Trophoblast cell (in vitro differentiated cells and primary cell): ENCODE measurements at regions not wholly inside any gene's neighbourhood (a gene's known extent, or its start where the extent isn't known, plus 50 kb on each side); places are given as distances from the start of the nearest gene placed in this dataset.

Experiments
- DNase-seq, 2 donors: peaks; one replicate each; pipeline ENCODE4 v3.0.0-alpha.2; 2016
- H2AFZ ChIP-seq: 2 replicates; pipeline ENCODE4 v1.6.1; 2013; ENCODE audit warnings: low read length, moderate library complexity, mild to moderate bottlenecking; ENCODE audit not compliant: insufficient read depth, poor library complexity
- H2AK5ac ChIP-seq: 2 replicates; pipeline ENCODE4 v1.6.1; 2013; ENCODE audit warnings: mild to moderate bottlenecking, low read length
- H2BK120ac ChIP-seq: 2 replicates; pipeline ENCODE4 v1.6.1; 2013; ENCODE audit warnings: low read length, mild to moderate bottlenecking, moderate library complexity; ENCODE audit not compliant: insufficient read depth, poor library complexity
- H2BK12ac ChIP-seq: 2 replicates; pipeline ENCODE4 v1.6.1; 2013; ENCODE audit warnings: mild to moderate bottlenecking, low read length, moderate library complexity
- H2BK5ac ChIP-seq: 2 replicates; pipeline ENCODE4 v1.6.1; 2013; ENCODE audit warnings: low read length, low read depth, moderate library complexity, mild to moderate bottlenecking; ENCODE audit not compliant: poor library complexity
- H3K14ac ChIP-seq: 2 replicates; pipeline ENCODE4 v1.6.1; 2013; ENCODE audit warnings: mild to moderate bottlenecking, low read length
- H3K18ac ChIP-seq: 2 replicates; pipeline ENCODE4 v1.6.1; 2013; ENCODE audit warnings: mild to moderate bottlenecking, low read length
- H3K23ac ChIP-seq: 2 replicates; pipeline ENCODE4 v1.6.1; 2013; ENCODE audit warnings: low read length
- H3K27ac ChIP-seq: 2 replicates; pipeline ENCODE4 v1.5.1; 2013; ENCODE audit warnings: low read depth, mild to moderate bottlenecking, inconsistent platforms, low read length, moderate library complexity
- H3K27me3 ChIP-seq: 2 replicates; pipeline ENCODE4 v1.6.1; 2013; ENCODE audit warnings: inconsistent platforms, mild to moderate bottlenecking, low read length, moderate library complexity; ENCODE audit not compliant: insufficient read depth
- H3K36me3 ChIP-seq, 2 experiments: 1 replicate in 1 of 2; 2 replicates in 1 of 2; pipeline ENCODE4 v1.6.1; 2013; ENCODE audit warnings: low read length in 2 of 2, mild to moderate bottlenecking in 2 of 2, moderate library complexity in 1 of 2; ENCODE audit not compliant: insufficient read depth in 2 of 2, control insufficient read depth in 1 of 2
- H3K4ac ChIP-seq: 2 replicates; pipeline ENCODE4 v1.6.1; 2013; ENCODE audit warnings: low read depth, mild to moderate bottlenecking, low read length, moderate library complexity
- H3K4me1 ChIP-seq, 2 experiments: 1 replicate in 1 of 2; 2 replicates in 1 of 2; pipeline ENCODE4 v1.6.1; 2013; ENCODE audit warnings: low read length in 2 of 2, mild to moderate bottlenecking in 2 of 2, moderate library complexity in 1 of 2; ENCODE audit not compliant: insufficient read depth in 2 of 2, control insufficient read depth in 1 of 2
- H3K4me2 ChIP-seq: 2 replicates; pipeline ENCODE4 v1.6.1; 2013; ENCODE audit warnings: inconsistent platforms, mild to moderate bottlenecking, low read length, moderate library complexity
- H3K4me3 ChIP-seq: 2 replicates; pipeline ENCODE4 v1.5.1; 2013; ENCODE audit warnings: mild to moderate bottlenecking, low read depth, low read length, inconsistent platforms
- H3K79me1 ChIP-seq: one replicate; pipeline ENCODE4 v1.6.1; 2013; ENCODE audit warnings: low read length
- H3K79me2 ChIP-seq: 2 replicates; pipeline ENCODE4 v1.6.1; 2013; ENCODE audit warnings: low read length, mild to moderate bottlenecking; ENCODE audit not compliant: control insufficient read depth, insufficient read depth, poor library complexity
- H3K9ac ChIP-seq: 2 replicates; pipeline ENCODE4 v1.6.1; 2013; ENCODE audit warnings: mild to moderate bottlenecking, low read length
- H3K9me3 ChIP-seq: 2 replicates; pipeline ENCODE4 v1.6.1; 2013; ENCODE audit warnings: low read depth, mild to moderate bottlenecking, control low read depth, inconsistent platforms, low read length; ENCODE audit not compliant: insufficient read depth
- H4K12ac ChIP-seq: 2 replicates; pipeline ENCODE4 v1.6.1; 2013; ENCODE audit warnings: low read depth, mild to moderate bottlenecking, low read length, moderate library complexity
- H4K8ac ChIP-seq: 2 replicates; pipeline ENCODE4 v1.6.1; 2013; ENCODE audit warnings: low read depth, mild to moderate bottlenecking, low read length, moderate library complexity
- H4K91ac ChIP-seq: one replicate; pipeline ENCODE4 v1.6.1; 2013; ENCODE audit warnings: low read depth, mild to moderate bottlenecking, low read length, moderate library complexity
- WGBS: extraction: QIAGEN DNeasy Blood & Tissue Kit; methylation state at CpG from one replicate; pipeline ENCODE4 v1.1.7; 2013; ENCODE audit warnings: missing lambda C conversion rate; ENCODE audit not compliant: insufficient read length, insufficient coverage; ENCODE audit errors: extremely low coverage; 5-methylcytosine and 5-hydroxymethylcytosine counted together

DNA sequence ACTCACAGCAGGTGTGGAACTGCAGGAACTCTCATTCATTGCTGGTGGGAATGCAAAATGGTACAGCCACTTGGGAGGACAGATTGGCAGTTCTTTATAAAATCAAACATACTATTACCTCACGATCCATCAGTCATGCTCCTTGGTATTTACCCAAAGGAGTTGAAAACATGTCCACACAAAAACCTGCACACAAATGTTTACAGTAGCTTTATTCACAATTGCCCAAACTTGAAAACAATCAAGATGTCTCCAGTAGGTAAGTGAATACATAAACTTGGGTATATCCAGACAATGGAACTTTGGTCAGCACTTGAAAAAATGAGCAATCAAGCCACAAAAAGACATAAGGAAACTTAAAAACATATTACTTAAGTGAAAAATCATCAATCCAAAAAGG lies 215.5 kb downstream of the IRX1 start:
- Histone ChIP-seq H3K9me3 (peaks cover 6% of the 10 kb centered on the region), H3K23ac (no peak overlapping the region), H2BK5ac (no peak overlapping the region), H3K4me2 (no peak overlapping the region), H3K9ac (no peak overlapping the region), H3K4me1 (no peaks in the 10 kb centered on the region), H3K27me3 (no peaks in the 10 kb centered on the region), H3K79me2 (no peaks in the 10 kb centered on the region), H4K91ac (no peak overlapping the region), H3K4ac (no peak overlapping the region), H2AK5ac (no peak overlapping the region), H2AFZ (no peak overlapping the region), H4K8ac (no peak overlapping the region), H3K36me3 (no peaks in the 10 kb centered on the region), H3K4me3 (no peak overlapping the region), H4K12ac (no peak overlapping the region), H3K79me1 (no peaks in the 10 kb centered on the region), H3K18ac (no peak overlapping the region), H2BK12ac (no peak overlapping the region), H3K27ac (no peak overlapping the region), H3K14ac (no peak overlapping the region), H2BK120ac (no peak overlapping the region)
- WGBS, result no CpG with 5 or more reads among the region's 1 CpG
- no peak for DNase-seq

DNA sequence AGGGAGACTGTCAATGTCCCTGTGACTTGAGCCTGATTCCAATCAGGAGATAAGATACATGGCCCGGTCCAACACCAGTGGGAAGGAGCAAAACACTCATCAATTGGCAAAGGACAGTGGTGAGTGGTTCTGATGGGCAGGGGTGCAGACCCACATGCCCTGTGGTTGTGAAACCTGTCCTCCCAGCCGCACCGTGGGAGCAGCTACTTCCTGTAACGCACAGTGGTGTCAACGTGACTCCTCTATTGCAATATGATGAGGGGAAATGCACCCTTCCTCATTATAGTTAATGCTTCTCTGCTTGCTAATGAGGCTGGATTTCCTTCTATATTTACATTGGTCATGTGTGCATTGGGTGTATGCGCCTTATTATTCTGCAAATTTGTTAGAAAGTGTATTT lies 223.0 kb downstream of the IRX1 start:
- WGBS, result no CpG with 5 or more reads among the region's 6 CpGs
- H3K4me2 ChIP-seq, result no peak overlapping the region

DNA sequence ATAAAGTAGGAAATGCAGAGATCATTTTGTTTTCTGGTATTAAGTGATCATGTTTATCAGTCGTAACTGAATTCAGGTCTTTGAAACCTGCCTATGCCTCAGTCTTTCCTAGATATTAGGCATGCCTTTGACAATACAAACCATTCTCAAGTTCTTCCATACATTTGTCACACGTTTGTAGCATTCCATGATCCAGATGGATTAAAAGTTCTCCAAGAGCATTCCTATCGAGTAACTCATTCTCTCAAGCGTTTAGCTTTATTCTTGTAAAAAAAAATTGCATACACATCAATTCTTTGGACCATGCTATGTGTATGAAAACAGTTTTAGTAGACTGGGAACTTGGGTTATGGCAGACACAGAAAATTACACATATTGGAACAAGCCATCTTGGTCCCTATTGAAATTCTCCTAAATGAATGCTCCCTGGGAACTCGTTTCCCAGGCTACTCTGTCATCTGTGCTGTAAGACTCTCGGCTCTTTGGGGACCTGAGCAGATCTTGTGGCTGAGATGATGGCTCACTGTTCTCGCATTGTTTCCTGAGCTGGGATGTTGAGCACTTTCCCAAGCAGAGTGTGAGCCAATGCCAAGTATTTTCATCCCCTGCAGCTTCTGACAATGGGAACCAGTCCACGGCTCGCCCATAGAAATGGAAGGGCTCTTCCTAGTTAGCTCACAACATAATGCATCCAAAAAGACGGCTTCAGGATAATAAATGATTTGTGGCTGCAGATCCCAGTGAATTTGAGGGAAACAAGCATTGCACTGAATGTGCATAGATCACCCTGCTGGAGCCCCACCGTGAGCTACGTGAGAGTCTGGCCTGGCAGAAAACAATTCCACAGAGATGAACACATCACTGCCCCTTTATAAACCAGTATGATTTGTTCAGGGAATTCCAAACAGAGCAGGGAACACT lies 230.2 kb downstream of the IRX1 start:
- Histone ChIP-seq H4K12ac (no peak overlapping the region), H3K27ac (no peak overlapping the region), H3K79me2 (no peaks in the 10 kb centered on the region), H3K4me3 (no peak overlapping the region), H3K27me3 (no peaks in the 10 kb centered on the region), H3K79me1 (no peaks in the 10 kb centered on the region), H2BK120ac (no peak overlapping the region), H2BK12ac (no peak overlapping the region), H3K14ac (no peak overlapping the region), H3K23ac (no peak overlapping the region), H3K4me1 (no peaks in the 10 kb centered on the region), H4K8ac (no peak overlapping the region), H4K91ac (no peak overlapping the region), H3K4me2 (no peak overlapping the region), H3K36me3 (no peaks in the 10 kb centered on the region), H3K4ac (no peak overlapping the region), H3K9ac (no peak overlapping the region), H3K9me3 (no peaks in the 10 kb centered on the region), H2BK5ac (no peak overlapping the region), H2AK5ac (no peak overlapping the region), H3K18ac (no peak overlapping the region), H2AFZ (peak overlapping the region; percentile 24)
- DNase-seq, result no peak
- WGBS, result no CpG with 5 or more reads among the region's 12 CpGs

More for the DNA sequence above, 223.0 kb downstream of the IRX1 start:
- Histone ChIP-seq H3K79me2 (no peaks in the 10 kb centered on the region), H2BK5ac (no peak overlapping the region), H2BK12ac (no peak overlapping the region), H3K27ac (no peak overlapping the region), H3K36me3 (no peaks in the 10 kb centered on the region), H3K9ac (no peak overlapping the region), H3K79me1 (no peaks in the 10 kb centered on the region), H3K4me3 (no peak overlapping the region), H4K8ac (no peak overlapping the region), H4K12ac (no peak overlapping the region), H2AK5ac (no peak overlapping the region), H3K4me1 (no peaks in the 10 kb centered on the region), H2BK120ac (no peak overlapping the region), H3K4ac (no peak overlapping the region), H3K27me3 (no peaks in the 10 kb centered on the region), H3K18ac (no peak overlapping the region), H2AFZ (no peak overlapping the region), H3K9me3 (no peaks in the 10 kb centered on the region), H3K14ac (no peak overlapping the region), H4K91ac (no peak overlapping the region), H3K23ac (no peak overlapping the region)
- no peak for DNase-seq

DNA sequence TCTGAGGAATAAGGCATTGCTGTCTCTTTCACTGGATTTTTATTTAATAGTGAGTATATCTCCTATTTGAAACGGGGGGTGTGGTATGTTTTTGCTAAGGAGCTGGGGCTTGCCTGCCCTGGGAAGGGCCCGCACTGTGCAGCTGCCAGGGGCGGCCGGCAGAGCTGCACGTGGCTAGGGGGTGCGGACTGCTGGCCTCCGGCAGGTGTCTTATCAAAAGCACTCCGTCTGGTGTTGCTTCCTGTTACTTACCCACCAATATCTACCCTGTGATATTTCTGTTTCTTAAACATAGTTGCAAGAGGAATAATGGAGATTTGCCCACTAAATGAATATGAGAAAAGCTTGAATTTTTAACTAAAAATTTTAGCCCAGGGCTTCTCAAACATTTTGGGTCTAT lies 232.0 kb downstream of the IRX1 start:
- H3K27me3 ChIP-seq, result no peaks in the 10 kb centered on the region
- no peak overlapping the region for H4K12ac ChIP-seq
- H3K27ac ChIP-seq, result no peak overlapping the region
- no peak overlapping the region for H2BK5ac ChIP-seq
- no peak overlapping the region for H3K4me2 ChIP-seq
- no peak overlapping the region for H3K14ac ChIP-seq
- no peak overlapping the region for H4K8ac ChIP-seq
- H2AK5ac ChIP-seq, result no peak overlapping the region
- H3K9me3 ChIP-seq, result no peaks in the 10 kb centered on the region
- no peak overlapping the region for H3K9ac ChIP-seq
- no peaks in the 10 kb centered on the region for H3K36me3 ChIP-seq
- H3K4me3 ChIP-seq, result no peak overlapping the region
- no peak overlapping the region for H3K4ac ChIP-seq
- H2BK120ac ChIP-seq, result no peak overlapping the region
- no peak overlapping the region for H3K18ac ChIP-seq
- no peaks in the 10 kb centered on the region for H3K79me1 ChIP-seq
- no peaks in the 10 kb centered on the region for H3K79me2 ChIP-seq
- no peak overlapping the region for H2AFZ ChIP-seq
- no peak overlapping the region for H3K23ac ChIP-seq
- no peak for DNase-seq
- H3K4me1 ChIP-seq, result no peaks in the 10 kb centered on the region
- no peak overlapping the region for H4K91ac ChIP-seq
- no peak overlapping the region for H2BK12ac ChIP-seq
- no CpG with 5 or more reads among the region's 8 CpGs for WGBS
